ENCODE measurements at regions not wholly inside any gene's neighbourhood (a gene's known extent, or its start where the extent isn't known, plus 50 kb on each side); places are given as distances from the start of the nearest gene placed in this dataset.

DNA sequence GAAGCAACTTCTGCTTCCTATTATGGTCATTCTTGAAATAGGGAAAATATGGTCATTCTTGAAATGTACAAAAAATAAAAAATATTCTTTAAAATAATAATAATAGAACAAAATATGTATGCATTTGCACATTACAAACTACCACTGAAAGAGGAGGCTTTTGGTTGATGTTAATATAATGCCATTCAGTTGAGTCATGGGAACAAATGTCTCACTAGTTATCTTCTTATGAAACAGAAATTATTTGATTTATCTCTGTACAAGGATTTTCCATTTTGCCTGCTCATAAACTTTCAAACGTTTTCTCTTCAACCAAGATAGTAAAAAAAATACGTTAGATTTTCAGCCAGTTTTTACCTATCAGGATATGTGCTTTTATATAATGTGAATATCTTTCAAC lies 1662.7 kb downstream of the OTOL1 start:
- TF ChIP-seq, protein P1, sequence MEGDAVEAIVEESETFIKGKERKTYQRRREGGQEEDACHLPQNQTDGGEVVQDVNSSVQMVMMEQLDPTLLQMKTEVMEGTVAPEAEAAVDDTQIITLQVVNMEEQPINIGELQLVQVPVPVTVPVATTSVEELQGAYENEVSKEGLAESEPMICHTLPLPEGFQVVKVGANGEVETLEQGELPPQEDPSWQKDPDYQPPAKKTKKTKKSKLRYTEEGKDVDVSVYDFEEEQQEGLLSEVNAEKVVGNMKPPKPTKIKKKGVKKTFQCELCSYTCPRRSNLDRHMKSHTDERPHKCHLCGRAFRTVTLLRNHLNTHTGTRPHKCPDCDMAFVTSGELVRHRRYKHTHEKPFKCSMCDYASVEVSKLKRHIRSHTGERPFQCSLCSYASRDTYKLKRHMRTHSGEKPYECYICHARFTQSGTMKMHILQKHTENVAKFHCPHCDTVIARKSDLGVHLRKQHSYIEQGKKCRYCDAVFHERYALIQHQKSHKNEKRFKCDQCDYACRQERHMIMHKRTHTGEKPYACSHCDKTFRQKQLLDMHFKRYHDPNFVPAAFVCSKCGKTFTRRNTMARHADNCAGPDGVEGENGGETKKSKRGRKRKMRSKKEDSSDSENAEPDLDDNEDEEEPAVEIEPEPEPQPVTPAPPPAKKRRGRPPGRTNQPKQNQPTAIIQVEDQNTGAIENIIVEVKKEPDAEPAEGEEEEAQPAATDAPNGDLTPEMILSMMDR (IDR thresholded peaks at IDR 0.05; ENCODE audit: low read depth, low read length, poor library complexity, severe bottlenecking) = no peak
- TF ChIP-seq EZH2phosphoT487 (IDR thresholded peaks at IDR 0.05; ENCODE audit: borderline replicate concordance, low read length) = no peak

Data from DOHH2 (cell line).